Lung microvascular endothelial cell (primary cell): ENCODE measurements at regions not wholly inside any gene's neighbourhood (a gene's known extent, or its start where the extent isn't known, plus 50 kb on each side); places are given as distances from the start of the nearest gene placed in this dataset.

ENCODE experiments used
- DNase-seq, 2 donors: peaks; one replicate each; pipeline versions ENCODE4 v3.0.0 to v3.0.0-alpha.2; 2010; ENCODE audit warnings: low read depth in 2 of 2

GRCh38 chr18:72470391-72470790 is 73.8 kb downstream of the CBLN2 start:
- DNase-seq, result no peak

DNA sequence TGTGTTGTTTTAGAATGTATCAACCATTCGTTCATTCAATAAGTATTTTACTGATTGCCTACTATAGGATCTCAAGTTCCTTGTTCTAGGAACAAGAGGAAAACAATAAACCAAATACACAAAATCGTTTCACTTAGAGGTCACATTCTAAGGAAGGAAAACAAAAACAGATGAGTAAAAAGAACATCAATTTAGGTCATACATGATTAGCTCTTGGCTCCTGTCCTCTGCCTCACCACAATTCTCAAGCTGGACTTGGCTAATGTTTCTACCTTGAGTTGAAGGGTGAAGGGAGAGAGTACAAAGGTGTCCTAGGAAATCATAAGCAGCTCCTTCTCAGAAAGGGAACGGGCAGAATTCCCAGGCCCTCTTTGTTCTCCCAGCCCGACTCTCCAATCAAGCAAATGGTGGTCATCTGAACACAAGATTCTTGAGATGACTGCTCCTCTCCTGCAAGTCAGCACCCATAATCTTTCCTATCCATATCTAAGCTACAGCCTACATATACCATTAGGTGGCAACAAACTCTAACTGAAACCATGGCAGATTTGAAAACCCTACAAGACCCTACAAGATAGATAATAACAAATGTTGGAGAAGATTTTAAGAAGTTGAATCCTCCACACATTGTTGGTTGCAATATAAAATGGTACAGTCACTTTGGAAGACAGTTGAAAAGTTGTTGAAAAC is 76.0 kb downstream of the CBLN2 start:
- DNase-seq, result no peak

DNA sequence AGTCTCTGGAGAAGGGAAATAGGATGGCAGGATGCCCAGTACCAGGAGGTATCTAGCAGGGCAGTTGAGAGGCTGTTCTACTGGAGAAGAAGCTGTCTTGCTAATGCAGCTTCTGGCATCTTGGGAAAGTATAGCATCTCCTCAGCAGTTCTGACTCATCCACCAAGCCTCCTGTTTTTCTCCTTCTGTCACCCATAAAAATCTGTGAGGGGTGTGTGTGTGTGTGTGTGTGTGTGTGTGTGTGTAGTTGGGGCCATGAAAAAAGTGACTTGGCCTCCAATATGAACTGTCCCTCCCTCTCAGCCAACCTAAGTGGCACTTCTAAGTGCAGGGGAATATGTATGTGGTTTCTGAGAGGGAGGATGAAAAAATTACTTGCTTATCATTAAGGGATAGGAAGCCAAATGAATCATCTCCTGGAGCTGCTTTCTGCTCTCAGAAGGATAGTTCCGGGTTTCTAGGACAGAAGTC is 83.9 kb downstream of the CBLN2 start:
- no peak for DNase-seq

DNA sequence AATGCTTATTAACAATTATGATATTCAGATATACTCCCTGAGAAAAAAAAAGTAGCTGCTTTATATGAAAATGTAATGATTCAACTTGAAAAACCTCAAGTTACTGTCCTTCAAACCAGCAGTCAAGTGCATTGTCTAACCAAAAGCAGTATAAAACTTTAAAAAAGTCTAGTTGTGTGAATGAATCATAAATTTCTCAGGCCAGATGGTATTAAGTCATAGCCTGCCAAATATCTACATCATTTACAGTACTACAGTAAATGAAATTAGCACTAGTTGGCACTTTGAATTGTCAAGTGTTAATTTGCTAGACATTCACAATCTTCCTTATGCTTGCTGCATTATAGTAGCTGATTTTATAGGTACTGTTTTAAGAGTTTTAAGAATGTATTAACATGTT is 85.9 kb downstream of the CBLN2 start:
- no peak for DNase-seq

DNA sequence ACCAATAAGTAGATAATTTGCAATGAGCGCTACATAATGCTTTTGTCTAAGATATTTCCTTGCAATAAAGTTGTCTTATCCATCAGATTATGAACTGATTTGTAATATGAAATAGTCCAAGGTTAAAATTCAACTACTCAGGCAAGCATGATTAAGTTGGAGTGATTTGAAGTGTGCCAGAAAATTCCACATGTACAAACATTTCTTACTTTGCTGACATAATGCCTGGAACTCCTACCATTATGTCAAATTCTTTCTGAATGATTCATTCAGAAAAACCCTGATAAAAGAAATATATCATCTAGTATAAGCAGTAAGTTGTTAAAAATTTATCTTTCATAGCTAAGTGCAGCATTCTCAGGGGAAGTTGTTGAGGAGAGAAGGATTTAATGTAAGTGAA is 87.3 kb downstream of the CBLN2 start:
- DNase-seq, result no peak

GRCh38 chr18:72452328-72452727 is 91.8 kb downstream of the CBLN2 start:
- no peak for DNase-seq

GRCh38 chr18:72444798-72445155 is 99.4 kb downstream of the CBLN2 start:
- no peak for DNase-seq

DNA sequence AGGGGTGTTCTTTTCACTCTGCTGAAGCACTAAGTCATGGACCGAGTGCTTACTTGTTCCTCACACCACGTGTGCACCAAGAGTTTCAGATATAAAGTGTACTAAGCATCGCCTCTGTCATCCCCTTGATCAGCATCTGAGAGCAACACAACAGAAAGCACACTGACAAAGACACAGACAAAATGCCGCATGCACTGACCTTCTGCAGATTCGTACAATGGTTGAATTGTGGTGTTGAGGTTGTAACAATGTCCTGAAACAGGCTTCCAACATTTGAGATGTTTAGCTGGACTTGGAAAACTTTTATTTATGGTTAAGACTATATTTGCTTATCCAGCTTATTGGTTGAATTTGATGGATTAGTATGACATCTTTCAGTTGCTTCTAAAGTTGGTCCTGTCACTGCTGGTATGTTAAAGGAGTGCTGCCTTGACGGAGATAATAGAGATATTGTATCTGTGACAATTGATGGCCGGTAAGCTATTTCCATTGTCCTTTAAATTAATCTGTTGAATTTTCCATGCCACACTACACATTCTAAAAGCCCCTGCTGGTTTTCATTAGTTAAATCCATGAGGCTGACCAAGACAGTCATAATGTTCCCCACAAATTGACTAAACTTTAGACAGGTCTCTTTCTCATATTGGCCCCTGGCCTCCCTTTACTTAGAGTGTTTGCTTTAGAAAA is 99.9 kb downstream of the CBLN2 start:
- DNase-seq, result no peak

DNA sequence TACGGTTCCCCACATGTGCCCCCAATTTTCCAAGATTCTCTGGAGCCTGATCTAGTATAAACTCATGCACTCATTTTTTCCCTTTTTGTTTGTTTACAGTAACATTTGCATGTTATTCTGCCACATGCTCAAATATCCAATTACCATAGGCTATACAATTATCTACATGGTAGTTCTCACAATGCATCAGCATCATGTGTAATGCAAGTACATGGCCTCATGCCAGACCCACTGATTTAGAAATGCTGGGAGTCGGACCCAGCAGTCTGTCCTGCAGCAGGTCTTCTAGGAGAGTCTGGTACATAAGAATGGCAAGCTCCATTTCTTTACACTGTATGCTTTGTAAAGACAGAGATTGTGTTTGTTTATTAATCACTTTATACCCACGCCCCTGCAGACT is 107.7 kb downstream of the CBLN2 start:
- no peak for DNase-seq

DNA sequence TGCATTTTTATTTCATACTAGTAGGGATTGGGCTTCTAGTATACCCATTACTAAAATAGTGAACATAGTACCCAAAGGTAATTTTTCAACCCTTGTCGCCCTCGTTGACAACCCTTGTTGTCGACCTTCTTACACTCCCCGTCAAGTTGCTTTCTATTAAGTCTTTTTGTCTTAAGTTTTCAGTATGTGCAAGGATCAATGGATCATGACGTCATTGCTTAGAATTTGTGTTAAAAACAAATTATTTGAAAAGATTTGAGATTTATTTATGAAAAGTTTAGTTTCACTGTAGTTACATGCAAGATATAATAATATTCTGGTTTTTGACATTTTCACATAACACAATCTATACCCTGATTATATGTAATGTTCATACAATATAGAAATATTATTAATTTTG is 110.4 kb downstream of the CBLN2 start:
- DNase-seq, result no peak

DNA sequence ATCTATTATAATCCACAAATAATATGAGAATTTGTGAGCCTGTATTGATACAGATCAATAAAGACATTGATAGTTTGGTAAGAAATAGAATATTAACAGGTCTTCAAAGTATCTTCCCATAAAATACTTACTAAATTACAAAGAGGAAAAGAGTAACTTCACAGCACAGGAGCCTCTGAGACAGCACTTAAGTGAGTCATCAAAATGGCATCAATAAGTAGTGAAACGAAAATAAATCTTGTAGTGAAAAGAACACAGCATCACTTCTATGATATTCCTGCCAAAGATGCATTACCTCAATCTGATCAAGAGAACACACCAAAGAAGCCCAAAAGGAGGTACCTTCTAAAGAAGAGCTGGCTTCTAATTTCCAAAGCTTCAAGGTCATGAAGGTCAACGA is 116.4 kb downstream of the CBLN2 start:
- no peak for DNase-seq

DNA sequence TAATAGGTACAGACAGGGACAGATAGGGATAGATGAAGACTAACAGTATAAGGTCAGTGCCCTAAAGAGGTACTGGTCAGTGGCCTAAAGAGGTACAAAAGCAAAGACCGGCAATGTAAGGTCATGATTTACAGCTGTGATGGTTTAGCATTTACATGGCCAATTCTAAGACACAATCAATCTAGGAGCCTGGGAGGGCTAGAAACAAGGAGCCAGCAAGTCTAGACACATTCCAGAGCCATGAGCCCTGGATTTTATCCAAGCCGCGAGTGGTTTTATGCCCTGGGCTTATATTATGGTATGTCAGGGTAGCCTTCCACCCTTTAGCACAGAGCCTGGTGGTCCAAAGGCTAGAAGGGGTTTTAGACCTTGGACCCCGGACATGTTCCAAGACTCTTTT is 124.2 kb downstream of the CBLN2 start:
- DNase-seq, result no peak

DNA sequence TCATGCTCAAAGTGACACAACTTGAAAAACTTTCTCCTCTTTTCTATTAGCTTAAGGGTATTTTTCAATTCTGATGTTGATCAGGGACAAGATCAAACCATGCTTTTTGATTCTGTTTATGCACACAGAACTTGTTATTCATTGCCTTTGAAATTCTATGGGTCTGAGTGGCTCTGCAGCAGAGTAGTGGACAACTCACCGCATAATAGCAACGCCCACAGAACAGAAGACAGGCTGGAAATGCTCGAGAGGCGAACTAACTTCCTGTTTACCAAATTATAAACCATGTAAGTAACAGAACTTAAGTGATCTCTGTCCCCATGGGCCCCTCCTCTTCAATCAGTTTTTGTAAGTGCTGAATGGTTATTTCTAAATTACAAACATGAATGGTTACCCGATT is 131.2 kb downstream of the CBLN2 start:
- DNase-seq, result no peak

GRCh38 chr18:72411261-72411660 is 132.9 kb downstream of the CBLN2 start:
- DNase-seq, result no peak

DNA sequence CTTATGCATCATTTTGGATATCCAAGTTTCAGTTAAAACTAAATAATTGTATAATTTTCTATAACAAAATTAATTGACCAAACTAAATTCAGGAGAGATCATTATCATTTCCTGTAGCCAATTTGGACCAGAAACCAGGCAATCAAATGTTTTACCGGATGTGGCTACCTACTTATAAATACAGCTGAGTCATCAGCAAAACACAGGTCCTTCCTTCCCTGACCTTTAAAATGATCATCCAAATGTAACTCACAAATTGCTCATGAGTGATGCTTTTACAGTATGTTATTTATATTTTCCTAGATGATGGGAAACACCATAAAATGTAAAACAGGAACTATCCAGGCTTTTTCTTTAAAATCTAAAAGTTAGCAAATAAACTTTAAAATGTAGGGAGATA is 133.7 kb downstream of the CBLN2 start:
- no peak for DNase-seq

GRCh38 chr18:72409903-72410302 is 134.2 kb downstream of the CBLN2 start:
- no peak for DNase-seq

DNA sequence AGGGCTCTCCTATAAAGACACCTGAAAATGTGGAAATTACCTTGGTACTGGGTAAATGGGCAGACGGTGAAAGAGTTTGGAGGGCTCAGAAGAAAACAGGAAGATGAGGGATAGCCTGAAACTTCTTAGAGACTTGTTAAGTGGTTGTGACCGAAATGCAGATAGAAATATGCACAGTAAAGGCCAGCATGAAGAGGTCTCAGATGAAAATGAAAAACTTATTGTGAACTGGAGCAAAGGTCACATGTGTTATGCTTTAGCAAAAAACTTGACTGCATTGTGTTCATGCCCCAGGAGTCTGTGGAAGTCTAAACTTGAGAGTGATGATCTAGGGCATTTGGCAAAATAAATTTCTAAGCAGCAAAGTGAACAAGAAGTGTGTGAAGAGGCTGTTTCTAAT is 137.1 kb downstream of the CBLN2 start:
- no peak for DNase-seq

- no peak for DNase-seq
Measured at GRCh38 chr18:72391951-72392350, 152.2 kb downstream of the CBLN2 start.

DNA sequence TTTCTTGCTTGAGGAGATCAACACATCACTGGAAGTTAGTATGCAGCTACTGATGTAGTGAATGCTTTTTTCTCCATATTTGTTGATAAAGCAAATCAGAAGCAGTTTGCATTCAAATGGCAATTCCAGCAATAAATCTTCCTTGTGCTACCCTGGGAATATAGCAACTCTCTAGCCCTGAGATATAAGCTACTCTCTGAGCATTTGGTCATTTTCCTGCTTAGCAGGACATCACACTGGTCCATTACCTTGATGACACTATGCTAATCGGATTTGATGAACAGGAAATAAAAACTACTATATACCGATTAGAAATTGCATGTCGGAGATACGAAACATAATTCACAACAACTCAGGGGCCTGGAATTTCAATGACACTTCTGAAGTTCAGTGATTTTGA is 152.7 kb downstream of the CBLN2 start:
- no peak for DNase-seq

GRCh38 chr18:72378016-72378415 is 166.1 kb downstream of the CBLN2 start:
- no peak for DNase-seq

DNA sequence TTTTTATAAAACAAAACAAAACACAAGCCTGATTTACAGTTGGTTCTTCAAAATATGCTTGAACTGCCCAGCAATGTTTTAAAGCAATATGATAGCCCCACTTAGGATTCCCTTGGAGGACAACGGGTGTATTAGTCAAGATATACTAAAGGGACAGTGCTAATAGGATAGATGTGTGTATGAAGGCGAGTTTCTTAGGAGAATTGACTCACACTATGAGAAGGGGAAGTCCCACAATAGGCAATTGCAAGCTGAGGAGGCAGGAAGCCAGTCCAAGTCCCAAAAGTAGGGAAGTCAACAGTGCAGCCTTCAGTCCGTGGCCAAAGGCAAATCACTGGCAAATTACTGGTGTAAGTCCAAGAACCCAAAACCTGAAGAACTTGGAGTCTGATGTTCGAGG is 167.9 kb downstream of the CBLN2 start:
- no peak for DNase-seq

DNA sequence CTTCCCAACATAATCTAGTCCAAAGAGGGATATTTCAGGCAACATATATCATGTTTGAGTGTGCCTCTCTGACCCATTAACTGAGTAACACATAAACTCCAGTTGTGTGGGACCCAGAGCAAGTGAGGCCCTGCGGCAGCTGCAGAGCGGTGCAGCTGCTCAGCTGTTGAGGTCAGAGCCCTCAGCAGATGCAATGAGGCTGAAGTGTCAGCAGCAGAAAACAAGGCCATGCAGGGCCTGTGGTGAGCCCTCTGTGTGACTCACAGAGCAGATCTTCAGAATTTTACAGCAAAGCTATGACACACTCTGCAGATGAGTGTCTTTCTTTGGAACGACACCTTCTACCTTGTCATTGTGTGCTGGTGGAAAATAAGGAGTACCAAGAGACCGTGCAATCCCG is 168.5 kb downstream of the CBLN2 start:
- no peak for DNase-seq

- DNase-seq, result no peak
Measured at GRCh38 chr18:72372076-72372475, 172.1 kb downstream of the CBLN2 start.

GRCh38 chr18:72368308-72368707 is 175.8 kb downstream of the CBLN2 start:
- no peak for DNase-seq
